Mesodermal cell (in vitro differentiated cells): ENCODE measurements at regions not wholly inside any gene's neighbourhood (a gene's known extent, or its start where the extent isn't known, plus 50 kb on each side); places are given as distances from the start of the nearest gene placed in this dataset.

Experiments
- H3K27ac ChIP-seq: 2 replicates; pipeline ENCODE4 v1.7.0; 2013; ENCODE audit warnings: mild to moderate bottlenecking, low read depth, low read length, moderate library complexity; ENCODE audit not compliant: severe bottlenecking
- H3K36me3 ChIP-seq: 2 replicates; pipeline ENCODE4 v1.7.1; 2013; ENCODE audit warnings: mild to moderate bottlenecking, low read length, moderate library complexity; ENCODE audit not compliant: control insufficient read depth, insufficient read depth
- H3K4me1 ChIP-seq: one replicate; pipeline ENCODE4 v1.7.1; 2013; ENCODE audit warnings: mild to moderate bottlenecking, low read length; ENCODE audit not compliant: insufficient read depth, control insufficient read depth, poor library complexity, severe bottlenecking
- H3K4me3 ChIP-seq: 2 replicates; pipeline ENCODE4 v1.7.0; 2013; ENCODE audit warnings: low read length, control low read depth, mild to moderate bottlenecking; ENCODE audit not compliant: insufficient read depth, poor library complexity, severe bottlenecking; ENCODE audit errors: extremely low read depth
- H3K9me3 ChIP-seq: 2 replicates; pipeline ENCODE4 v1.7.1; 2013; ENCODE audit warnings: mild to moderate bottlenecking, low read length, moderate library complexity; ENCODE audit not compliant: control insufficient read depth
- WGBS, 2 experiments: methylation state at CpG; one replicate each; pipeline ENCODE4 v1.1.5; 2013; ENCODE audit warnings: missing lambda C conversion rate in 2 of 2; ENCODE audit not compliant: insufficient coverage in 2 of 2; 5-methylcytosine and 5-hydroxymethylcytosine counted together

DNA sequence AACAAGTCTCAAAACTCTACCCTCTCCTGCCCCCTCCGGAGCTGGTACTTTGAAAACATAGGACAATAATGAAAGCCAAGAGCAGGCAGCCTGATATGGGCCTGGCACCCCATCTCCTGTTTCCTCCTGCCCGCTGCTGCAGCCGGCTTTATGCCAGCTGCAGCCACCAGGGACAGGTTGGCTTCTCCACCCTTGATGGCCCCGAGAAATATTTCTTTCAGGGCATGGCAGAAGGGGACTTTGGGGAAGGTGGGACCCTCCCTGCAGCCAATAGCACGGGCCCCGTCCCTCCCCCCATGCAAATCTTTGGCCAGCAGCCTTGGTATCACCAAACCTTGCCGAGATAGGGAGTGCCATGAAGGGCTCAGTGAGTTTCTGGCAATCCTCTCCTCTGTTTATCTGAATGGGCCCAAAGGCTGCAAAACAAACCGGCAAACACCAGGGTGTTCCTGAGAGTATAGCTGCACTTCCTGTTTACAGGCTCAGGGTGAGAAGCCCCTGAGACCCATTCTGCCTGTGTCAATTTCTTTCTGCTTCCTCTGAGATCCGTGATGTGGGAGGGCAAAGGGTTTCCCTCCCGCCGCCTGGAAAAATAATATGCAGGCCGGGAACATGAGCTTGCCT, 73.4 kb upstream of the BOD1 start:
- H3K4me1 ChIP-seq = peaks cover 15% of the 10 kb centered on the region
- 79 to 80% methylated on average over 10 to 12 of the region's 12 CpGs for whole genome bisulfite sequencing, 2 experiments

DNA sequence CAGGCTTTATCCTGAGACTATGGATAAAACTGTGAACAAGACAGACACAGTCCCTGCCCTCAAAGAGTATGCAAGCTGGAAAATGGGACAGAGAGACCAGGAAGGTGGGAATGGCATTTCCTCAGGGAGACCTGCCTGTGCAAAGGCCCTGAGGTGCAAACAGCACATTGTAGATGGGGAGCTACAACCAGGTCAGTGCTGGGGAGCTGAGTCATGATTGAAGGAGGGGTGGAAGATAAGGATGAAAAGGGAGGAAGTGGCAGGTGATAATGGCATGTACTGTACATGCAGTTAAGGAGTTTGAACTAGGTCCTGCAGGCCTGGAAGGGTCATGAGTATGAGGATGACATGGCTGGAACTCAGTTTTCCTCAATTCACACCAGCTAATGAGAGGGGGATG, 75.5 kb upstream of the BOD1 start:
- Histone ChIP-seq H3K4me1 (peaks cover 15% of the 10 kb centered on the region), H3K36me3 (no peaks in the 10 kb centered on the region), H3K27ac (no peak overlapping the region), H3K9me3 (peaks cover 3% of the 10 kb centered on the region), H3K4me3 (no peak overlapping the region)

More for the DNA sequence above, 73.4 kb upstream of the BOD1 start:
- no peaks in the 10 kb centered on the region for H3K36me3 ChIP-seq
- peaks cover 3% of the 10 kb centered on the region for H3K9me3 ChIP-seq
- no peak overlapping the region for H3K4me3 ChIP-seq
- peak overlapping the region; percentile 60 for H3K27ac ChIP-seq

DNA sequence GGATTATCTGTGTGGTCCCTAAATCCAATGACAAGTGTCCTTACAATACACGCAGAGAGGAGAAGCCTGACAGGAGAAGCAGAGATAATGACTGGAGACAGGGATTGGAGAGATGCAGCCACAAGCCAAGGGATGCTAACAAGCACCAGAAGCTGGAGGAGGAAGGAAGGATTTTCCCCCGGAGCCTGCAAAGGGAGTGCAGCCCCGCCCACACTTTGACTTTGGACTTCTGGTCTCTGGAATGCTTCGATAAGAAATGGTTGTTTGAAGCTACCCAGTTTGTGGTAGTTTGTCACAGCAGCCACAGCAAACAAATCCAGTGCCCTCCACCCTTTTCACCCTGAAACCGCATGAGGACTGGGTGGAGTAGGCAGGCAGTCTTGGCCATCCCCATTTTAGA, 77.2 kb upstream of the BOD1 start:
- H3K9me3 ChIP-seq = peaks cover 3% of the 10 kb centered on the region

DNA sequence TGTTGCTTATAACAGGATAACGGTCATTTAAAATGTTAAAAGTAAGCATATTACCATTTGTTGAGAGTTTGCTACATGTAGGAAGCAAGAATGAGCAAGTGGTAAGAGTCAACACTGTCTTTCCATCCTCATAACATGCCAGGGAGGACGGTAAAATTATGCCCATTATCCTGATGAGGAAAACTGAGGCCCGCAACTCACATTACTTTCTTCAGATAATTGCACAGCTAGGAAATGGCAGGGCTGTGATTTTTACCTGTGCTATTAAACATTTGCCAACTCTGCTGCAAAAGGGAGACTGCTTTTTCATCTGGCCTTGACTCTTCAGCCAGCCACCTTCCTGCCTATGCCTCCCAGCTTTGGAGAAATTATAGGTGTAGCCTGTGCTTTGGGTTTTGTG, 79.8 kb upstream of the BOD1 start:
- WGBS, 2 experiments = 93 to 100% methylated on average over 1 to 3 of the region's 3 CpGs

More for the DNA sequence above, 77.2 kb upstream of the BOD1 start:
- Histone ChIP-seq H3K4me3 (no peak overlapping the region), H3K27ac (no peak overlapping the region), H3K4me1 (peaks cover 13% of the 10 kb centered on the region), H3K36me3 (no peaks in the 10 kb centered on the region)
- 72 to 90% methylated on average over 4 to 5 of the region's 5 CpGs for WGBS, 2 experiments

DNA sequence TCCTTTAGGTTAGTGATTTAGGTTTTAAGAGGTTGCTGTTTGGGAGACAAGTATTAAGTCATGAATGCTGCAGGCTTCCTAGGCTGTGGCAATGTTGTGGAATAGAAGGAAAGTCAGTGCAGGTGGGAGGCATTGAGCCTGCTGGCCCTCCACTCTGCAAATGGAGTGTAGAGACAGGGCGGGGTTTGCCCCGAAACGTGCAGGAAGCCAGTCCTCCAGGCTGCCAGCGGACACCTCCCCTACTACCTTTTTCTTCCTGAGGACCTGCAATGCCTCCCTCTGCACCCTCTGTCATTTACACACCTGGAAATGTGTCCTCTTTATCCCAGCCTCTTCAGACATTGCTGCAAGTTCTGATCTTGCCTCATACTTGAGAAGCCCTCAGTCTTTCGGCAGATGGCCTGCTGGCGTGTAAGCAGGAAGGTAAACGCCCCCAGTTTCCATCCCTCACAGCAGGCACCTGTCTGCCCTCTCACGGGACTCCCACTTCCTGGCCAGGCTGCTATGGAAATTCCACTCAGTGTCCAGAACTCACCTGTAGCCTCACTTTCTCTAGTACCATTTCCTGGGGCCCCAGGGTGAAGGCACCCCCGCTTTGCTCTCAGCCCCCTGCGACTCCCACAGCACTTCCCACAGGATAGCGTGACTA, 81.6 kb upstream of the BOD1 start:
- peaks cover 3% of the 10 kb centered on the region for H3K9me3 ChIP-seq
- H3K4me1 ChIP-seq = no peaks in the 10 kb centered on the region
- no peak overlapping the region for H3K4me3 ChIP-seq
- 71 to 76% methylated on average over 10 of the region's 11 CpGs for WGBS, 2 experiments
- H3K36me3 ChIP-seq = no peaks in the 10 kb centered on the region
- H3K27ac ChIP-seq = no peak overlapping the region

More for the DNA sequence above, 79.8 kb upstream of the BOD1 start:
- no peaks in the 10 kb centered on the region for H3K4me1 ChIP-seq
- H3K27ac ChIP-seq = no peak overlapping the region
- peaks cover 3% of the 10 kb centered on the region for H3K9me3 ChIP-seq
- no peaks in the 10 kb centered on the region for H3K36me3 ChIP-seq
- no peak overlapping the region for H3K4me3 ChIP-seq

DNA sequence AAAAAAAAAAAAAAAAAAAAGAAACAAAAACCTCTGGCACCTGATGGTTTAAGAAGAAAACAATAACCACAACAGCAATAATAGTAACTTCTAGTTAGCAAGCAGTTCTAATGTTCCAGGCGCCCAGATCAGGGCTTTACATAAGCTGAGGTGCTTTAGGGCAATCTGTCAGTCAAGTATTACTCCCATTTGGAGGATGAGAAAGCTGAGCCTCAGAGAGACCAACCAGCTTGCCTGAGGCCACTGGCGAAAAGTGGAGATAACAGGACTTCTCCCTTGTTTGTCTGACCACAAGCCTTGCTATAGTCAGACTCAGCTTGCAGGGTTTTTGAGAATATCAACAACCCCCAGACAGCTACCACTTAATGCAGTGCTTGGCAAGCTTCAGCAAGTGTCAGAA, 83.5 kb upstream of the BOD1 start:
- Histone ChIP-seq H3K4me1 (no peaks in the 10 kb centered on the region), H3K4me3 (no peak overlapping the region), H3K9me3 (no peaks in the 10 kb centered on the region), H3K36me3 (no peaks in the 10 kb centered on the region), H3K27ac (no peak overlapping the region)
- WGBS, 2 experiments = 91 to 100% methylated on average over 1 to 2 of the region's 2 CpGs

DNA sequence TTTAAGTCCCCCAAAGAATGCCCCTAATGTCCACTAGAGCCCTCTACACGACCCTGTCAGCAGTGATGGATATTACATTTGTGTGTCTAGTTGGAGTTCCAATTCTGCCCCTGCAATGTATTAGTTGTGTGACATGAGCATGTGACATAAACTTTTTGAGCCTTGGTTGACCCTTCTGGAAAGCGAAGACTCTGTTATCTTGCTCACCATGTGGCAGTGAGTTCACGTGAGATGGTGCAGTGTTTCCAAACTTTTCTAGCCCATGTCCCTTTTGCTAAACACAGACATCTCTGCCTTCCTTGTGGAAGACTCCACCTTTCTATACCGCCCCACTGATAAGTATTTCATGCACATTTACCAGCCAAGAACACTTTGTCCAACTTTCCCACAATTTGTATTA, 87.0 kb upstream of the BOD1 start:
- no peaks in the 10 kb centered on the region for H3K36me3 ChIP-seq
- no peak overlapping the region for H3K27ac ChIP-seq
- no peaks in the 10 kb centered on the region for H3K4me1 ChIP-seq
- no peaks in the 10 kb centered on the region for H3K9me3 ChIP-seq
- WGBS, 2 experiments = 92 to 100% methylated on average over 2 of the region's 4 CpGs
- H3K4me3 ChIP-seq = no peak overlapping the region

DNA sequence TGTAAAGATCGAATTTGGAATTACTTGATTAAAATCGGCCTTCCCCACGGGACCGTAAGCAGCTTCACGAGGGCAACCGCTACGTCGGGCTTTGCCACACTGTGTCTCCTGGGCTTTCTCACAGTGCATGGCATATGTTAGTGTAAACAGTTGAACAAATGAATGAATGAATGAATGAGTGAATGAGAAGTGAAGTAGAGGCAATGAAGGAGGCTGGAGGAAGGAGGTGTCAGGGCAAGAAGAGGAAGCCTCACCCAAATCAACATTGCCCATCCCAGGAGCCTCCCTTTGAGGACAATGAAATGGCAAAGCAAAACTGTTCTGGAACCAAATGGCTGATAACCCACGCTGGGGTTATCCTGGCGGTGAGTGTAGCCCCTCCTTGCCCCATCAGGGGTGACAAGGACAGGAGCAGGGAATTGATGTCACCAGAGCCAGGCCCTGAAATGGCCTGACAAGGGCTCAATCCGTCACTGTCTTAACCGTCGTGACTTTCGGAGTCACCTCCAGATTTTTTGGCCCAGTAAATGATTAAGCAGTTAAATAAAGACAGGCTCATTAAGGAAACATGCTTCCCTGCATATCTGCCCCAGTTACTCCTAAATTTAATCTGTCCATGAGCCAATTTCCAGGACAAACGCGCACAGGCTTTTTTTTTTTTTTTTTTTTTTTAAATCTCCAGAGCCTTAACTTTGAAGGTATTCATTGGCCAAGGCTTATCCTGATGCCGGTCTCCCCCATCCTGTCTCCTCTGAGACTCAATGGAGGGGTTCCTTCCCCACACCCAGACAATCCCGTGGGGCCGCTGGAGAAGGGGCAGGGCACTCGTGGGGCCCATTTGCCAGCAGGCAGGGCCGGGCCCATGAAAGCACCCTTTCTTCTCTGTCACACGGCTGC, 88.4 kb upstream of the BOD1 start:
- H3K27ac ChIP-seq = no peak overlapping the region
- H3K36me3 ChIP-seq = no peaks in the 10 kb centered on the region
- 94 to 97% methylated on average over 15 to 21 of the region's 22 CpGs for WGBS, 2 experiments
- no peaks in the 10 kb centered on the region for H3K9me3 ChIP-seq
- H3K4me3 ChIP-seq = no peak overlapping the region
- H3K4me1 ChIP-seq = no peaks in the 10 kb centered on the region

DNA sequence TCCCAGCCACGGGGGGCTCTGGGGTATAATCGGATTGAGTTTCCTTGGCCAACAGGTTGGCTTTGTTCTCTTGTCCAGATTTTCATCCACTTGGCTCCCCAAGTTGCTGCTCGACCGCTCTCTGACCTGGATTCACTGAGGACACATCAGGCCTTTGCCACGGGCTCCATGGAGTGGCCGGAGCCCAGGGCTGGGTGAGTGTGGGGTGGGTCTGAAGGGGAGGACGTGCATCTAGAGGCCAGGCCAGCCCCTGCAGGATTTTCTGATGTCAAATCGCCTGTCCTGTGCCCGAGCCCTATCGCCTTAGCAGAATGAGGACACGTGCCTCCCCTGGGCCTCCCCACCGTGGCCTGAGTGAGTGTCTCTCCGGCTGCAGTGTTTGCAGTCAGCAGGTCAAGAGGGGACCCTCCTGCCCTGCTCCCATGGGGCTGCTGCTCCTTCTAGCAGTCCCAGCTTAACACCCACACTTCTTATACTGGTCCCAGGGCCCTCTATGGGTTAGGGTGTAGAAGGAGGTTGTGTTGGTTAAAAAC, 89.1 kb upstream of the BOD1 start:
- Histone ChIP-seq H3K4me3 (no peak overlapping the region), H3K27ac (no peak overlapping the region), H3K36me3 (no peaks in the 10 kb centered on the region), H3K9me3 (no peaks in the 10 kb centered on the region), H3K4me1 (no peaks in the 10 kb centered on the region)
- 86 to 96% methylated on average over 4 to 13 of the region's 13 CpGs for WGBS, 2 experiments

DNA sequence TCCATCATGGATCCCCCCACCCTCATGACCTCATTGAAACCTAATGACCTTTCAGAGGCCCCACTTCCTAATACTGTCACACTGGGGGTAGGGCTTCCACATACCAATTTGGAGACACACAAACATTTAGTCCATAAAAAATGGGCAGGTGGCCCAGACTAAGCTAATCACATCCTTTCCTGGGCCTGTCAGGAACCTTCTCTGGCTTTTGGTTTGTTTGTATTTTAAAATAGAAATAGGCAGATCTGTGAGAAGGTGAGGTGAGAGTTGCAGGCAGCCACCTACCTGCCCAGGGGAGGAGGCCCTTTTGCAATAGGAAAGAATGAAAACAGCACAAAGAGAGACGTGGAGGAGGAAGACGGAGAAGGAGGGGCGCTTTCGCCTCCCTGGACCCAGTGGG, 90.2 kb upstream of the BOD1 start:
- no peaks in the 10 kb centered on the region for H3K9me3 ChIP-seq
- H3K36me3 ChIP-seq = no peaks in the 10 kb centered on the region
- H3K4me1 ChIP-seq = no peaks in the 10 kb centered on the region
- 0 to 75% methylated on average over 1 to 4 of the region's 4 CpGs for WGBS, 2 experiments
- H3K4me3 ChIP-seq = no peak overlapping the region
- H3K27ac ChIP-seq = no peak overlapping the region
